ENCODE measurements at regions not wholly inside any gene's neighbourhood (a gene's known extent, or its start where the extent isn't known, plus 50 kb on each side); places are given as distances from the start of the nearest gene placed in this dataset.

GRCh38 chr11:115698243-115698642, 194.0 kb upstream of the CADM1 start:
- DNase-seq (ENCODE audit: low read depth in 2 of 2), result no peak

- no peak for DNase-seq (ENCODE audit: low read depth in 2 of 2)
Measured at GRCh38 chr11:115696563-115696962, 192.3 kb upstream of the CADM1 start.

DNA sequence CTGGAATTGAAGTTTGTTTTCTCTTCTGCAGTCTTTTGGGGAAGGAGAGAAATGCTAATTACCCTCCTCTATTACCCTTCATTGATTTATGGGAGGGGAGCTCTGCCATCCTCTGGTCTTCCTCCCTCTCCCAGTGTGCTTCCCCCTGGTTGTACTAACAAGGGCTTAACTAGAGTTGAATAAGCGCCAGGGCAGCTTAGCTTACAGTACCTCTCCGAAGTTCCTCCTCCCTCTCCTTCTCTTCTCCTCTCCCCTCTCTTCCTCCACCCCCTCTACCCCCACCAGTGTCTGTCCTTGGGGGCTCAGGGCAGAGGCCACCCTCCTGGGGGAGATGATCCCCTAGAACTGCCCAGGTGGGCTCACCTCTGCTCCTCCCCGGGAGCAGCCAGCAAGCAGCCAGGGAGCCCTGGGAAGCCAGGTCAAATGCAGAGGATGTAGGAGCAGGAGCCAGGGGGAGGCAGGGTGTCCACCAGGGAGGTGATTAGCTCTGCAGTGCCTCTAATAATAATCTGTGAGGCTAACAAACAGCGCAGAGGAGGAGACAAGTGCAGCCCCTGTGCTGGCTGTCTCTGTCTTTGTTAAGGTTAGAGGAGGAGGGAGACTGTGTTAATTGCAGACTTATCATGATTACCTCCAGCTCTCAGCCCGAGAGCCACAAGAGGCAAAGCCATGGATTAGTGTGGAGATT, 191.6 kb upstream of the CADM1 start:
- no peak for DNase-seq (ENCODE audit: low read depth in 2 of 2)

DNA sequence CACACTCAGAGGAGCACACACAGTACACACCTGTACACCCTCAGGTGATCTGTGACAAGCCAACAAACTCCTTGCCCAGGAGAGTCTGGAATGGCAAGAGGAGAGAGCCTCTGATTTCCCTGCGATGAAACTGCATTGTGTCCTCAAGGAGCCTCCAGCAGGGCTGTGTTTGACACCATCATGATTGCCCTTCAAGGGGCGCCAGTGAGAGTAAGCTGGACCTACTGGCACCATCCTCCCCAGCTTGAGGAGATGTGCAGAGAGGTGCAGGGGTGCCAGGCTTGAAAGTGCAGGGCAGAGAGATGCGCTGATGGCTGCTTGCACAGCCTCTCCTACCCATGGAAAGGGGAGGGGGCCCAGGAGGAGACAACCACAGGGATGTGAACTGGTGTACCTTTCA, 188.8 kb upstream of the CADM1 start:
- no peak for DNase-seq (ENCODE audit: low read depth in 2 of 2)

- no peak for DNase-seq (ENCODE audit: low read depth in 2 of 2)
Measured at GRCh38 chr11:115691030-115691429, 186.8 kb upstream of the CADM1 start.

- no peak for DNase-seq (ENCODE audit: low read depth in 2 of 2)
Measured at GRCh38 chr11:115687934-115688333, 183.7 kb upstream of the CADM1 start.

GRCh38 chr11:115684699-115685098, 180.5 kb upstream of the CADM1 start:
- DNase-seq (ENCODE audit: low read depth in 2 of 2), result no peak

DNA sequence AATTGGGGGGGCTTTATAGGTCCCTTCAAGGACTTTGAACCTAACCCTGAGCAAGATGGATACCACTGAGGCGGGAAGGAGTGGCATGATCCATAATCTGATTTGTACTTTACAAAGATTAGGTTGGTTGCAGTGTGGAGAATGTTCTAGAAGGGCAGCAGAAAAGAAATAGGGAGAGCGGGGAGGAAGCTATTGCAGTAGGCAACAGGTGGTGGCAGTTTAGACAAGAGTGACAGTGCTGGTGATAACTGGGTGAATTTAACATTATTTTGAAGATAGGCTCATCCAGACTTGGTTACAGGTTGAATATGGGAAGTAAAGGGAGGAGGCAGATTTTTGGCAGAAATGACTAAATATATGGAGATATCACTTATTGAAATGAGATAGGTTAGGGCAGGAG, 179.9 kb upstream of the CADM1 start:
- DNase-seq (ENCODE audit: low read depth in 2 of 2), result no peak

DNA sequence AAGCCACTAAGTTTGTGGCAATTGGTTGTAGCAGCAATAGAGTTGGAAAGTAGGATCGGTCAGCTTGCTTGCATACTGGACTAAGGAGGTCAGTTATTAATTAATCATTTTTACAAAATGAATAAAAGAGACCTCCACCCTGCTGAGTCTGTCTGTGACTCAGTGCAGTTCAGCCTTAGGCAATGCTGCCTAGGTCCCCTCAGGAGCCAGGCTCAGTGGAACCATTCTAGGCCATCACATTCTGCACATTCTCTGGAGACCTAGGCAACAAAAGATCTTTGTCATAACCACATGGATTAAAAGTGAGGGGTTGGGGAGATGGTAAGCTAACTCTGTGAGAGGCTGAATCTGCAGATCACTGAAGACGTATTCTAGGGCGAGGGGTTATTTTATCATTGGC, 178.7 kb upstream of the CADM1 start:
- DNase-seq (ENCODE audit: low read depth in 2 of 2), result no peak

DNA sequence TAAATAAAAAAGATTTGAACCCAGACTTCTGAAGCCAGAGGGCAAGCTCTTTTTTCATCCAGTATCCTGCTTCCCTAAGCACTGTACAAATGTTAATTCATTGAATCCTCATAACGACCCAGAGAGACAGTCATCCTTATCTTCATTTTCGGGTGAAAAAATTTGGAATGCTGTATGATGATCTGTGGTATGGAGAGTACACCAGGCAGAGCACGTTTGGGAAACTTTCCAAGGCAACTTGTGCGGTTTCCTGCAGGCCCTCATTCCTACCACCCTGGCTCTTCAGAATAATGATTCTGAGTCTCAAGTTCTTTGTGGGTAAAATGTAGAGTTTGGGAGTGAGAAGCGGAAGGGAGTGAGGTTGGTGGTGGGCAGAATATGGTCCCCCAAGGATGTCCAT, 177.9 kb upstream of the CADM1 start:
- no peak for DNase-seq (ENCODE audit: low read depth in 2 of 2)

DNA sequence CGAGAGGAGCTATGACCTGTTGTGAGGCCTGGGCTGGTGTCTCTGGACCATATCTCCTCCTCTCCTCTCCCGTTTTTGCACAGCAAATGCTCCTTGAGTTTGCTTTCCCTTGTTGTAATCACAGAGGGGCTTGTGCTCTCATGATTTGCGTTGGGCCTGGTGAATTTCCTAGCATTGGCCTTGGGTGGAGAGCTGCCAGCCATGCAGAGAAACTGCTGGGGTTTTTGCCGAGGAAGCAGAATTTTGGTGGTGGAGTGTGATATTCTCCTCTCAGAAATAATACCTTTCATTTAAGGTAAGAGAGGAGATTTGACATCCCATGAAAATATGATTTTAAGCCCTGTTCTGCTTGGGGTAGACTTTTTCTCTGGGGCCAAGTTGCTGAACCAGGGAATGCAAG, 175.7 kb upstream of the CADM1 start:
- no peak for DNase-seq (ENCODE audit: low read depth in 2 of 2)

GRCh38 chr11:115678942-115679341, 174.7 kb upstream of the CADM1 start:
- DNase-seq (ENCODE audit: low read depth in 2 of 2), result no peak

GRCh38 chr11:115677190-115677589, 173.0 kb upstream of the CADM1 start:
- no peak for DNase-seq (ENCODE audit: low read depth in 2 of 2)

GRCh38 chr11:115676768-115677167, 172.6 kb upstream of the CADM1 start:
- DNase-seq (ENCODE audit: low read depth in 2 of 2), result no peak

DNA sequence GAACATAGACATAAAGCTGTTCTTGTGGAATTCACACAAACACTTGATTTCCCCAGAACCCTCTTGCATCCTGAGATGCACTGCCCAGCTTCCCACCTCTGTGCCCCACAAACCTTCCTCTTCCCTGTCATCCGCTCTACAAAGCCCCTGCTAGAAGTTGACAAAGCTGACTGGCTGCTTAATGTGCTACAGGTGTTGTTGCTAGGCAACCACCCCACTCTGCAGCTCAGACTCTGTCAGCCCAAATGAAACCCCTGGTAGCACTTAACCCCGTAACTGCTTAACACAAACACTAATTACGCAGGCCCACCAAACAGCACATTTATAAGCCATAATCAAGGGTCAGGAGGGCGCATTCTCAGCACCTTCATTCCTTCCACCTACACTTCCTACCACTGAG, 172.0 kb upstream of the CADM1 start:
- no peak for DNase-seq (ENCODE audit: low read depth in 2 of 2)

DNA sequence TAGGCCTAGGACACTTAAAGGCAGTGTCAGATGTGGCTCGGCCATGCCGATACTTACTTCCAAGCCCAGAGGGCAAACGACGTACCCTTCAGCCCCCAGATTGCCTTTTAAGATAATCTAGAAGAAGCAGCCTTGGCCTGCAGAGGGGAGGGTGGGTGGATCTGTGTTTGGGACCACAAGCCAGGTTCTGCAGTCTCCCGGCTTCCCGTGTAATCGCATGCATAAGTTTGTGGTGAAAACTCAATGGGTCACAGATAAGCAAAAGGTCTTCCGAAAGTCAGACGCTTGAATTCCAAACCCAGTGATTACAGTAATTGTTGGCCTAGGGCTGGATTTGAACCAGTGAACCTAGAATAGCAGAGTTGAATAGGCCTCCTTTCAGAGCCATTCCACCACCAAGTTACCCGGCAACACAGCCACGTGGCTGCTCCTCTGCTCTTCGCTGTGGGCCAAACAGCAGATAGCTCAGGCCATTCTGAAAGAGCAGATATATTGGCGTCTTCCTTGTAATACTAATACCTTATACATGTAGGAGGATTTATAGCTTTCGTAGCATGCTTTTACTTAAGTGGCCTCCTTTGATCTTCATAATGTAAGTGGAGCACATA, 170.8 kb upstream of the CADM1 start:
- DNase-seq (ENCODE audit: low read depth in 2 of 2), result no peak

- no peak for DNase-seq (ENCODE audit: low read depth in 2 of 2)
Measured at GRCh38 chr11:115674176-115674936, 170.1 kb upstream of the CADM1 start.

GRCh38 chr11:115673720-115674119, 169.5 kb upstream of the CADM1 start:
- no peak for DNase-seq (ENCODE audit: low read depth in 2 of 2)

DNA sequence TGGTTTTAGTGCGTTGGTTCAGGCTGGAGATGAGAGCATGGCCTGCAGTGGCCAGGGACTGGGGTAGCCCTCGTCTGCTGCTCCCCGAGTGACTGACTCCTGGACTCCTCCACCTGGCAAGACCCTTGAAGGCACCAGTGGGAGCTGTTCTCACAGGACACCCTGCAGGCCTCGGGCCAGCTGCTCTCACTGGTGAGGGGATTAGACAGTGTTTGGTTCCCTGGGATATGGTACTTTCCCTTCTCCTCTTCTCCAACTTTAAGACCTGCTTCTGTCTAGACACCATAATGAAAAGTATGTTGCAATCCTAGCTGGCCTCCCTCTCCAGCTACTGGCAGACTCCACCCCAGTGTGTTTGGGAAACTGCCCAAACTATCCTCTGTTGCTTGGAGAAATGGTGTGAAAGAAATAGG, 168.8 kb upstream of the CADM1 start:
- DNase-seq (ENCODE audit: low read depth in 2 of 2), result no peak

GRCh38 chr11:115672412-115672811, 168.2 kb upstream of the CADM1 start:
- no peak for DNase-seq (ENCODE audit: low read depth in 2 of 2)

DNA sequence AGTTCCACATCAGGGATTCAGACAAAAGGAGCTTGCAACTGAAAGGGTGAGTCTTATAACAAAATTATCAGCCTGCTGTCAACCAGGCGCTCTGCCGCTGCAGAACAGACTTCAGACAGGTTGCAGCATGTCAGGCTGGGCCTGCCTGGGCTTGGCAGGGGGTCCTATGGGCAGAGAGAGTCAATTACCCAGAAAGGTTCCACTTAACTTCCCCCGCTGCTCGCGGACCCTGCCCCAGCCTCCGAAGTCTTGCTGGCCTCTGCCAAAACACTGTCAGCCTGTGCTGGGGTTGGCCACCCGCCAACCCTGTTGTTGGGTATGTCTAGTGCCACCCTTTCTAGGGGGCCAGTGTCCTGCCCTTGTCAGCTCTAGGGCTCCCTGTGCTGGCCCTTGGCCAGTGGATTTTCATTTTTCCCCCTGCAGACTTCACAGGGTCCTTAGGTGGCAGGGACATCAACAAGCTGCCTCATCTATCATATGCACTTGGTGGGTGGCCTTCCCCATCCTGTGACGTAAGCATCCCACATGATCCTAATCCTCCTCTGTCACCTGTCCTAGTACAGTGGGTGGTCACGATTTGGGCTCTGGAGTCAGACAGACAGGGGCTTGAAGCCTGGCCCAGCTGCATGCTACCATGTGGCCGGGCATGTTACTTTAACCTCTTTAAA, 166.5 kb upstream of the CADM1 start:
- no peak for DNase-seq (ENCODE audit: low read depth in 2 of 2)

GRCh38 chr11:115665958-115666357, 161.7 kb upstream of the CADM1 start:
- no peak for DNase-seq (ENCODE audit: low read depth in 2 of 2)

All from activated CD4-positive, alpha-beta T cell treated with anti-CD3 and anti-CD28 coated beads for 24 hours (primary cell).